Tibial artery (tissue), 4 donors: ENCODE measurements at regions not wholly inside any gene's neighbourhood (a gene's known extent, or its start where the extent isn't known, plus 50 kb on each side); places are given as distances from the start of the nearest gene placed in this dataset.

ENCODE experiments used
- DNase-seq, 2 donors: peaks; one replicate each; pipeline ENCODE4 v3.0.0-alpha.2; 2019
- H3K27ac ChIP-seq, 2 donors: fragments of 200-600 bp; sonication (generic) in 1 of 2; 1 replicate in 1 of 2; 2 replicates in 1 of 2; pipeline ENCODE4 v1.5.1; 2018 to 2019; ENCODE audit warnings: mild to moderate bottlenecking in 1 of 2
- H3K27me3 ChIP-seq, 2 donors: fragments of 200-600 bp; sonication (generic) in 1 of 2; one replicate each; pipeline versions ENCODE4 v1.5.1 to v1.6.0; 2016 to 2019
- H3K36me3 ChIP-seq, 3 donors: fragments of 200-600 bp; sonication (generic) in 2 of 3; one replicate each; pipeline ENCODE4 v1.5.1; 2016 to 2019; ENCODE audit warnings: mild to moderate bottlenecking in 2 of 3
- H3K4me1 ChIP-seq, 4 donors: fragments of 200-600 bp; sonication (generic) in 2 of 4; 1 replicate in 3 of 4; 2 replicates in 1 of 4; pipeline ENCODE4 v1.5.1; 2016 to 2019
- H3K4me3 ChIP-seq, 2 donors: fragments of 200-600 bp; sonication (generic) in 1 of 2; 1 replicate in 1 of 2; 2 replicates in 1 of 2; pipeline ENCODE4 v1.5.1; 2018 to 2019; ENCODE audit warnings: mild to moderate bottlenecking in 2 of 2
- H3K9me3 ChIP-seq, 3 donors: fragments of 200-600 bp; sonication (generic) in 1 of 3; one replicate each; pipeline ENCODE4 v1.5.1; 2016 to 2019
- CTCF ChIP-seq, 2 experiments: fragments of 200-600 bp in 1 of 2; fragments of 450-650 bp in 1 of 2; IDR thresholded peaks; one replicate each; pipeline ENCODE4 v1.5.1; 2017 to 2019; ENCODE audit warnings: antibody characterized with exemption in 2 of 2, mild to moderate bottlenecking in 1 of 2, moderate library complexity in 1 of 2
- intact Hi-C: fragments of 100-400 bp; cut with DNase I; formaldehyde crosslinking; loops from one replicate; pipeline ENCODE4 v1.15.0; 2023; ENCODE audit warnings: low total_unique reads

- H3K4me3 ChIP-seq = no peak overlapping the region
- no peaks in the 10 kb centered on the region for H3K9me3 ChIP-seq
- TF ChIP-seq CTCF (IDR thresholded peaks at IDR 0.05) = no peak
- peaks cover 0 to 23% (median 21%) of the 10 kb centered on the region in 4 donors for H3K4me1 ChIP-seq
- no peaks in the 10 kb centered on the region for H3K36me3 ChIP-seq
- intact Hi-C loops = no loop called here
- peak overlapping the region; percentile 35 to 55 for H3K27ac ChIP-seq
- no peak for DNase-seq
- no peaks in the 10 kb centered on the region for H3K27me3 ChIP-seq
Observed at GRCh38 chr2:160910681-160911080, 249.5 kb upstream of the TANK start.

DNA sequence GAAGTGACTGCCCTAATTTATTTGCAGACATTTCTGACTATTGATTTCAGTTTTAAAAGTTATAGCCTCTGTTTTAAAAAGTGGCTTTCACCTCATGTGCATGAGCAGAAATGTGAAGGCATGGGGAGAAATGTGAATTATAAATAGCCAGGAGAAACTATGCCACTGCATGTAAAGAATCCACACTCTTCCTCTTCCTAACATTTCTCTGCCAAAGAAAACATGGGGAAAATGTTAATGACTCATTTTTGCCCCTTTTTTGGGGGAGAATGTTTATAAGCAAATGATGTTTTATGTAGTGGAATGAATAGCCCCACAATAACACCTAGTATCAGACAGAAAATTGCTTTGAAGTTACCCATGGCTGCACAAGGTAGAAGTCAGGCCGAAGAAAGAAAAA, 249.0 kb upstream of the TANK start:
- no peak for DNase-seq
- H3K27ac ChIP-seq = peak overlapping the region; percentile 35 to 55
- peaks cover 0 to 23% (median 21%) of the 10 kb centered on the region in 4 donors for H3K4me1 ChIP-seq
- no peaks in the 10 kb centered on the region for H3K36me3 ChIP-seq
- H3K4me3 ChIP-seq = no peak overlapping the region
- no peaks in the 10 kb centered on the region for H3K9me3 ChIP-seq
- H3K27me3 ChIP-seq = no peaks in the 10 kb centered on the region
- no peak for TF ChIP-seq CTCF (IDR thresholded peaks at IDR 0.05)
- intact Hi-C loops = no loop called here

DNA sequence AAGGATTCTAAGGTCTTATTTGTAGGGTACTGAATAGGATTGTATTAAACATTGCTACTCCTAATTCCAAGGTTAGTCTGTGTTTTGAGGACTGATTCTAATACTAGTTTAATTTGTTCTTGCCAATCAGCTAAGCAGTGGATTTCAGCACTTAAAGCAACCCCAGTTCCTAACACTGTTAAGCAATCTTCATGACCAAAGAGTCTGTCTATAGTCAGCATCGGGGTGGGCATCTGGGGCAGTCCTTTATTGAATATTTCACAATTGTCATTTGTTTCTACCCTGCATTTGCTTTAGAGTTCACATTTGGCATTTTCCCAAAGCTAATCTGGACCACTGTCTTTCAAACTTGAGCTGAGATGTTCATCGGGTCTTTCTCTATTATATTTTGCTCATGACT, 248.0 kb upstream of the TANK start:
- TF ChIP-seq CTCF (IDR thresholded peaks at IDR 0.05) = no peak

GRCh38 chr2:160913323-160913722, 246.9 kb upstream of the TANK start:
- no peak for DNase-seq
- intact Hi-C loops = no loop called here
- no peak overlapping the region for H3K4me3 ChIP-seq
- no peaks in the 10 kb centered on the region for H3K36me3 ChIP-seq
- H3K4me1 ChIP-seq = peaks cover 0 to 23% (median 21%) of the 10 kb centered on the region in 4 donors
- H3K9me3 ChIP-seq = no peaks in the 10 kb centered on the region
- no peak overlapping the region for H3K27ac ChIP-seq
- TF ChIP-seq CTCF (IDR thresholded peaks at IDR 0.05) = no peak
- H3K27me3 ChIP-seq = no peaks in the 10 kb centered on the region

More for the DNA sequence above, 248.0 kb upstream of the TANK start:
- intact Hi-C loops = no loop called here
- H3K4me1 ChIP-seq = peaks cover 0 to 23% (median 21%) of the 10 kb centered on the region in 4 donors
- H3K36me3 ChIP-seq = no peaks in the 10 kb centered on the region
- no peaks in the 10 kb centered on the region for H3K27me3 ChIP-seq
- no peaks in the 10 kb centered on the region for H3K9me3 ChIP-seq
- H3K27ac ChIP-seq = no peak overlapping the region
- DNase-seq = no peak
- H3K4me3 ChIP-seq = no peak overlapping the region

DNA sequence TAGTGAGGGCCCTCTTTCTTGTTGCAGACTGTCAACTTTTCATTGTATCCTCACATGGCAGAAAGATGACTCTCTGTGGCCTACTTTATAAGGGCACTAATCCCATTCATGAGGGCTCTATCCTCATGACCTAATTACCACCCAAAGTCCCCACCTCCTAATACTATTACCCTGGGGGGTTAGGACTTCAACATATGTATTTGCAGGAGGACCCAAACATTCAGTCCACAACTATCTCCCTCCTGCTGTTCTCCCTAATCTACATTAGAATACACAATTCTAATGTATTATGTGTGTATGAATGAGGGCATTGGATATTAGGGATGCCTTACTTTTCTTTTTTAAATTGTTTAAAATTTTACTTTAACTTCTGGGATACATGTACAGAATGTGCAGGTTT, 246.0 kb upstream of the TANK start:
- H3K4me3 ChIP-seq = no peak overlapping the region
- no peak for TF ChIP-seq CTCF (IDR thresholded peaks at IDR 0.05)
- intact Hi-C loops = no loop called here

DNA sequence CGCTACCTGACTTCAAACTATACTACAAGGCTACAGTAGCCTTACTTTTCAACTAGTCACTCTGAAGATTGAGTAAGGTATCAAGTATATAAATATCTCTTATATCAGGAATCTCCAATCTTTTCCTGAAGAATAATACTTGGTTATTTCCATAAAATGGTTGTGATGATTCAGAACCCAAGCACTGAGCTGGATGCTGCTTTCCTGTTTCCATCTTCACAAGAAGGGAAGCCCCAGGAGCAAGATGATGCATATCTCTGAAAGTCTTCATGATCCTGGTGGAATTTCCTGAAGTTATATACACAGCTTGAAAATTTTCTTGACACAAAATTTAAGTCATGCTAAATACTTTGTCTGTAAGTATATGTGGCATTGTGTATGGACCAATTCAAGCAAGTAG, 243.9 kb upstream of the TANK start:
- no peaks in the 10 kb centered on the region for H3K9me3 ChIP-seq
- H3K27ac ChIP-seq = no peak overlapping the region
- no peaks in the 10 kb centered on the region for H3K36me3 ChIP-seq
- no peak overlapping the region for H3K4me3 ChIP-seq
- no peaks in the 10 kb centered on the region for H3K27me3 ChIP-seq
- peaks cover 0 to 16% (median 9%) of the 10 kb centered on the region in 4 donors for H3K4me1 ChIP-seq
- intact Hi-C loops = no loop called here
- no peak for DNase-seq
- TF ChIP-seq CTCF (IDR thresholded peaks at IDR 0.05) = no peak

More for the DNA sequence above, 246.0 kb upstream of the TANK start:
- Histone ChIP-seq H3K36me3 (no peaks in the 10 kb centered on the region), H3K27ac (no peak overlapping the region), H3K4me1 (peaks cover 0 to 23% (median 21%) of the 10 kb centered on the region in 4 donors), H3K9me3 (no peaks in the 10 kb centered on the region), H3K27me3 (no peaks in the 10 kb centered on the region)
- no peak for DNase-seq
